HG03565 (cell line): ENCODE measurements at regions not wholly inside any gene's neighbourhood (a gene's known extent, or its start where the extent isn't known, plus 50 kb on each side); places are given as distances from the start of the nearest gene placed in this dataset.
"Not testable (repeated sequence)": the region's sequence is repeated elsewhere in the genome, so short reads cannot be mapped to it uniquely, and the experiment has no call there.

Experiments
- ATAC-seq: cut with Tn5 transposase; IDR thresholded peaks from one replicate; pipeline ENCODE4 v1.9.1; 2021; ENCODE audit warnings: mild to moderate bottlenecking, moderate library complexity; ENCODE audit not compliant: unreplicated experiment

DNA sequence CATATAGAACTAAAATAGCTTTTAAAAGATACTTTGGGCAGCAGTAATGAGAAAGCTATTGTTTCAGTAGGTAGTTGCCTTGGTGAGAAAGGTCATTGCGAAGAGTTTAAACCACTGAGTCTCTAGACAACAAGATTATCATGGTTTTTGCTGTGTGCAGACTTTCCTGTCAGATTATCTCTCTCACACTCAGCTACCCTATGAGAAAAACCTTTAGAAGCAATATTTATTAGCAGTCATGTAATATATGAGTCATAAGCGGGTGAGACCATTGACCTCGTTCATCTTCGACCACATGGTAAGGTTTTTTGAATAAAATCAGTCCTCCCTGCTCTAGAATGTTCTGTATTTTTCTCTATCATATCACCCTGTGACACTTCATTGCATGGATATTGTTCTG lies 59.9 kb downstream of the GPR65 start:
- no peak for ATAC-seq

DNA sequence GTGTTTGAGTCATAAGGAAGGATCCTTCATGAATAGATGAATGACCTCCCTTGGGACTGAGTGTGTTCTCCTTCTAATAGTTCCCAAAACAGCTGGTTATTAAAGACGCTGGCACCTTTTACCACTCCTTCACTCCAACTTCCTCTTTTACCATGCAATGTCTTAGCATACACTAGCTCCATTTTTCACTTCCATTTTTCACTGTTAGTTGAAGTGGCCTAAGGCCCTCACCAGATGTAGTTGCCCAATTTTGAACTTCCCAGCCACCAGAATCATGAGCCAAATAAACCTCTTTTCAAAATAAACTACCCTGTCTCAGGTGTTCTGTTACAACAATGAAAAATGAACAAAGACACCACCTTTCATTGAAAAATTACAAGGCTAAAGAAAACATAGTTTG lies 64.7 kb downstream of the GPR65 start:
- ATAC-seq = no peak

DNA sequence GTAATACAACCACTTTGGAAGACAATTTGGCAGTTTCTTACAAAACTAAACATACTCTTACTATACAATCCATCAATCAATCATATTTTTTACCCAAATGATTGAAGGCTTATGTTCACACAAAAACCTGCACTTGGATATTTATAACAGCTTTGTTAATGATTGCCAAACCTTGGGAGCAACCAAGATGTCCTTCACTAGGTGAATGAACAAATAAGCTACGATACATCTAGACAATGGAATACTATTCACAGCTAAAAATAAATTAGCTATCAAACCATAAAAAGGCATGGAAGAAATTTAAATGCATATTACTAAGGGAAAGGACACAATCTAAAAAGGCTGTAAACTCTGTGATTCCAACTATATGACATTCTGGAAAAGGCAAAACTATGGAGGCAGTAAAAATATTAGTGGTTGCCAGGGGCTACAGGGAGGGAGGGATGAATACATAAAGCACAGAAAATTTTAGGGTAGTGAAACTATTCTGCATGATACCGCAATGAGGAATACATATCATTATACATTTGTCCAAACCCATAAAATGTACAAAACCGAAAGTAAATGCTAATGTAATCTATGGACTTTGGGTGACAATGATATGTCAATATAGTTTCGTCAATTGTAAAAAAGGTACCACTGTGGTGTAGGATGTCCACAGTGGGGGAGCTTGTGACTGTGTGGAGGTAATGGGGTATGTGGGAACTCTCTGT lies 70.5 kb downstream of the GPR65 start:
- peak; percentile 61 for ATAC-seq

DNA sequence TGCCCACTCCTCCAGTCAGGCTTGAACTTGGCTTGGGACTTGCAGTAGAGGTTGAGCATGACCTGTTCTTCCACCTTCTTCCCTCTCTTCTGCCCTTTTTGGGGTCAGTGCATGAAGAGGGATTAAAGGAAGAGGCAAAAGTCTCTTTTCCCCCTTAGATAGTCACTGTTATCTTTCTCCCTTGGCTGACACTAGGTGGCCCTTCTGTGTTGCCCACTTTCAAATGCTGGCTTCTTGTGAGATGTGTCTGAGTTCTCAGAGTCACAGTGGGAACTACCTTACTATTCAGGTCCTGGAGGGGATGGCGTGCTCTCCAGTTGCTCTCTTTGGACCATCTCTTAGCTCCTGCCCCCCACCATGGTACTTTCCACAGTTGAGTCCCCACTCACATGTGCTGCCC lies 73.6 kb downstream of the GPR65 start:
- no peak for ATAC-seq

DNA sequence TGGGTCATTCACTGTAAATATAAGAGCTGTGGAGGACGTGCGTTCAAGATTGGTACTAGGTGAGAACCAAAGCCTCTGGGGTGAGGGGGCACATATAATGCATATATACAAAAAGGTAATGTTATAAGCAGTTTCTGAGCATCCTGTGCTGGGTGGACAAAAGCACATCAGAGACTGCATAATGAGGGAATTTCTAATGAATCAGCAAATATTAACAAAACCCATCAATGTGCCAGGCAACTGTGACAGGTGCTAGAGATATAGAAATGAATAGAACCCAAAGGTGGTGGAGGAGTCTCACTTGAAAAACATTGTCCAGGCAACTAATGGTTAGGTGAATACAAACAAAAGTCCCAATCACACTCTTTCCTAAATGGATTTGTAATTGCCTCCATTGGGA lies 74.7 kb downstream of the GPR65 start:
- no peak for ATAC-seq

DNA sequence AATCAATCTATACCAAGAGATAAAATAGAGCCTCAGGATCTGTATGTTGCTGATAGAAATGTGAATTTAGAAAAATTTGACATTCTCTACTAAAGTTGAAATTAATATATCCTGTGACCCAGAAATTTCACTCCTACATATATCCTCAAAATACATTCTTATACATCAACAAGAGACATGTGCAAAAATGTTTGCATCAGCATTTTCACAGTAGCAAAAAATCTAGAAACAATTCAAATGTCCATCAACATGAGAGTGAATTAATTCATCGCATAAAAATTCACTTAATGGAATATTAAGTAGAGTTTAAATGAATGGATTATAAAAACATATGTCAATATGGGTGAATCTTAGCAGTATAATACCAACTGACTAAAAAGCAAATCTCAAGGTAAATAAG lies 80.8 kb downstream of the GPR65 start:
- no peak for ATAC-seq

DNA sequence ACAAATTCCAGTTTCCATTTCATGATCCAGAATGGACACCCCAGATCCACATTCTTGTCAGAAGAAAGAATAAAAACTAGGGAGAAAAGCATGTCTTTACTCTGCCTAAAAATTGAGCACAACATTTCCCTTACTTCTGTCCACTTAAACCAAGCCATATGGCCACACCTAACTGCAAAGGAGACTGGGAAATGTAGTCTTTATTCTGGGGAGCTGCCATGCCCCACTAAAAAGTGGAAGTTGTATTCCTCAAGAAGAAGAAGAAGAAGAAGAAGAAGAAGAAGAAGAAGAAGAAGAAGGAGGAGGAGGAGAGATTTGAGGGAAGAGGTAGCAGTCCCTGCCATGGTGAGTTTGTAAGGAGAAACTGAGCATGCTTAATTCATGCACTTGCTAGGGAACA lies 84.5 kb downstream of the GPR65 start:
- ATAC-seq = no peak

DNA sequence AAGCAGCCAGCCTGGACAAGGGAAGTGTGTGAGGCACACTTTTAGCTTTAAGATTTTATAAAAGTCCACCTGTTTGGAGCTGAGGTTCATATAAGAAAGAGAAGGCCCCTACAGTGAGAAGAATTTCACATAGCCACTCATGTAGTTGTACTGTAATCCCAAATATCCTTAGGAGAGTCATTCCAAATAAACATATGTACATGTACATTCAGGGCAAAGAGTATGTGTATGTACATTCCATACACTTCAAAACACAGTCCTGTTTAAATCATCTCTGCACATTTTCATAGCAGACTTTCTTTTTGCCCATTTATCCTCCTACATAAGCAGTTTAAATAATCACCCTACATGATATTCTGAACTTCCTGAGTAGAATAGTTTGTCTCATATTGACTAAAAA lies 87.6 kb downstream of the GPR65 start:
- no peak for ATAC-seq

DNA sequence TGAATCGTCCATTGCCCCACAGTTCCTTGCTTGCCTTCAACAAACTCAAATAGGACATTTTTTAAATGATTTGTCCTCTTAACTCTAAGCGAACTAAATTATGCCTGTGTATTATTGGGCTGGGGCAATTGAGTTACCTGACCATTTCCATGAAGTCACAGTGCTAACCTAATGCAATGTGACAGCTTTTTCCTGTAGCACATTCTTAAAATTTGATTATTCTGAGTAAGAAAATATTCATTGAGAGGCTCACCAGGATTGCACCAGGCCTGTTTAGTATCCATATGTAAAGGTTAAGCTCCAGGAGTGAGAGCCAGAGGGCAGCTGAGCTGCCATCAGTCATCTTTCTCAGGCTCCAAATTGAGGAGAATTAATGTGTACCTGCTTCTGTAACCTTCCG lies 90.9 kb downstream of the GPR65 start:
- ATAC-seq = no peak

DNA sequence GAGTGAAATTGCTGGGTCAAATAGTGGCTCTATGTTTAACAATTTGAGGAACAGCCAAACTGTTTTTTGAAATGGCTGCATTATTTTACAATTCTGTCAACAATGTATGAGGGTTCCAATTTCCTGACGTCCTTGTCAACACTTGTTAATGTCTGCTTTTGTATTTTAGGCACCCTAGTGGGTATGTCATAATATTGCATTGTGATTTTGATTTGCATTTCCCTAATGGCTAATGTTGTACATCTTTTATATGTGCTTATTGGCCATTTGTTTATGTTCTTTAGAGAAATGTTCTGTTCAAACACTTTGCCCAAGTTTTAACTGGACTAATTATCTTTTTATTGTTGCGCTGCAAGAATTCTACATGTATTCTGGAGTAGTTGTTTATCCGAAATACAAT lies 93.2 kb downstream of the GPR65 start:
- ATAC-seq = no peak

DNA sequence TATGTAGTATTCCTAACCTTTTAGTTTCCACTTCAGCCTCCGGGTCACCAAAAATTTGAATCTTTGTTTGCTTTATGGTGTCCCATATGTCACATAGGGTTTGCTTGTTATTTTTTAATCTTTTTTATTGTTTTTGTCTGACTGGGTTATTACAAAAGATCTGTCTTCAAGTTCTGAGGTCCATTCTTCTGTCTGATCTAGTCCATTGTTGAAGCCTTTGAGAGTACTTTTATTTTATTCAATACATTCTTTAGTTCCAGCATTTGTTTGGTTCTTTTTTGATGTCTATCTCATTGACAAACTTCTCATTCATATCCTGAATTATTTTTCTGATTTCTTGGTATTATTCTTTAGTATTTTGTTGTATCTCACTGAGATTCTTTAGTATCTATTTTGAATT lies 99.8 kb downstream of the GPR65 start:
- ATAC-seq = no peak

DNA sequence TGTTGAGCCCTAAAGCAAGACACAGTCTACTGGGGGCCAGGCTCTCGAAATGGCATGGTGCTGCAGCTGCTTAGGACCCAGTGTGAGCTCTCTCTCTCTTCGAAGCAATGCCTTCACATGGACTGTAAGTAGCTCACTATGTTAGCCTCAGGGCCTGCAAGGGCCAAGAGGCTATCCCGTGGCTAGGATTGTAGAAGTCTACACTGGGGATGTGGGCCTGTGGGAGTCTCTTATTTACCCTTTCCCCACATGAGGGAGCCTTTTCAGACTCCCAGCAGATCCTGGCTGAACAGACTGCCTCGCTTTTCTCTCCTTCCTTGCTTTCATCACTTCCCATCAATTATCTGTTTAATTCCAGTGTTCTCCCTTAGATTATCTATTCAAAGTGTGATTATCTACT lies 101.4 kb downstream of the GPR65 start:
- no peak for ATAC-seq

DNA sequence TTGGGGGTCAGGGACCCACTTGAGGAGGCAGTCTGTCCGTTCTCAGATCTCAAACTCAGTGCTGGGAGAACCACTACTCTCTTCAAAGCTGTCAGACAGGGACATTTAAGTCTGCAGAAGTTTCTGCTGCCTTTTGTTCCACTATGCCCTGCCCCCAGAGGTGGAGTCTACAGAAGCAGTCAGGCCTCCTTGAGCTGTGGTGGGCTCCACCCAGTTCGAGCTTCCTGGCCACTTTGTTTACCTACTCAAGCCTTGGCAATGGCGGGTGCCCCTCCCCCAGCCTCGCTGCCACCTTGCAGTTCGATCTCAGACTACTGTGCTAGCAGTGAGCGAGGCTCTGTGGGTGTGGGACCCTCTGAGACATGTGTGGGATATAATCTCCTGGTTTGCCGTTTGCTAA lies 122.7 kb downstream of the GPR65 start:
- ATAC-seq = not testable (repeated sequence)

DNA sequence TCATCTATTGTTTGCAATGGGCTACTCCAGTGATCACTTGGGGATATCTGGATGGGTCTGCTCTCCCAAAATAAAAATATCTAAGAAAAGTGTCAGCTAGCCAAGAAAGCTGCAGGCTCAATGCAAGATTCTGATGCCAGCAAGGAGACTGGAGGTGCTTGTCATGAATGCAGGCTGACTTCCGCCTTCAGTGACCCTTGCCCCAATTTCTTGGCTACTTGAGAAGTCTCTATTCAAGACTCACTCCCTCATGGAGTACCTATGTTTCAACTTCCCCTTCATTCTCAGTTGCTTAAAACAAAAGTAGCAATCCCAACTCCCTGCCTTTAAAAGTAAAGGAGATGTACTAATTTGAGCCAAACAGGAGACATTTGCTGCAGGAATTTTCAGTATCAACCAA lies 123.9 kb downstream of the GPR65 start:
- ATAC-seq = no peak

DNA sequence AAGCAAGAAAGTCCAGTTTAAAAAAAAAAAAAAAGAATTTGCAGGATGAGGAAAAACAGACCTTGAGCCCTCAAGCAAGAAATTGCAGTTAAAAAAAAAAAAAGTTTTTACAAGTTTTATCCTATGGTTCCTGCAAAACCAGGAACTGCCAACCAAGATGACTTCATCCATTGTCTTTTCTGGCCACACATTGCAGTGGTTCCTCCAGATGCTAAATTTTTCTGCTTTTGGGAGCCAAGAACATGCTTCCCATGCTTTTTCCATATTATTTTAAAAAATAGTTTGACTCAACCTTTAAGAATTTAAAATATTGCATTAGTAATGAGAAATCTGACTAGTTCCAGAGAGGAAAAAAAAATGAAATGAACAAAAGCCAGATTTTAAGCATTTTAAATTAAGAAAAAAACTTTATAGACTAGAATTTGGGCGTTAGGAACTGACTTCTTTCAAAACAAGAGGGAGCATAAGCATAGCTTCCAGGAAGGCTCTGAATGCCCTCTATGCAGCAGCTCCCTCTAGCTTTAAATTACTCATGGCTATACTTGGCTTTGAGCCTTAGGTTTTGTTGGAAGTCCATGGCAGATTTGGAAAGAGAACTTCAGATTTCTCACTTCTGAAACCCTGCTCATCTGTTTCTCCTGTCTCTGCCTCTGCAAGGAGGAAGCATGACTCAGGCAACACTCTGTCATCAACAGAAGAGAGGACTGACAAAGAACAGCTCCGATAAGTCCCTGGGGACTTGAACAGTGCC lies 124.5 kb downstream of the GPR65 start:
- ATAC-seq = peak; percentile 78

DNA sequence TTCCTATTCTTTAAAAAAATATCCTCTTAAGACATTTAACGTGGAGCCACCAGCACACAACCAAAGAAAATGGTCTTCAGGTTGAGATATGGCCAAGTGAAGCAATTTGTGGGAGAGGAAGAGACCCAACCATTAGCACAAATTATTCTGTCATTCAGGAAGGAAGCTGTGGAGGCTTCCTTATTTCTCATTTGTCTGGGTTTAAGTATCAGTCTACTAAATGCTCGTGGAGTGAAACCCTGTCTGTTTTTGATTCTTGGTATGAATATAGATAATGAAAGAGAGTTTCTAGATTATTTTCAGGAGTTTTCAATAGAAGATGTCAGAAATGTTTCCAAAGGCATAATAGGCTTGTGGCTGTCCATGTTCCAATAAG lies 125.1 kb downstream of the GPR65 start:
- ATAC-seq = peak; percentile 38
